ENCODE measurements at regions not wholly inside any gene's neighbourhood (a gene's known extent, or its start where the extent isn't known, plus 50 kb on each side); places are given as distances from the start of the nearest gene placed in this dataset.

DNA sequence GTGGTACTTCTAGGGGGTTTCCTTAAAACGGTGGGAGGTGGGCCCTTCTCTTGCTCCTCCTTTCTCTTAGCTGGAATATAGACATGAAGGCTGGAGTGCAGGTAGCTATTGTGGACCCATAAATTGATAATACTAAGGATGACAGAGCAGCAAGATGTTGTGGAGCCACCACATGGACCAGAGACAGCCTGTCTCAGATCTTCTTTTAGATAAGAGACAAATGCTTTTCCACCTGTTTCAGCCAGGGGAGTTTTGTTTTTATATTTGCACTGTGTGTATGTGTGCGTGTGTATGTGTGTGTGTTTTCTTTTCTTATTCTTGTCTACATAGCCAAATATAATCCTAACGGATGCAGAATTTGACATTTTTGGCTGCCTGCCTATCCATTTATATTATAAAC is 62.9 kb upstream of the HIF1A start:
- no peak for TF ChIP-seq ZNF394 (tag by site-specific recombination; IDR thresholded peaks at IDR 0.05; ENCODE audit: borderline replicate concordance)
- TF ChIP-seq YY1 (tag by site-specific recombination; IDR thresholded peaks at IDR 0.05): no peak
- TF ChIP-seq ZFP69B (tag by site-specific recombination; IDR thresholded peaks at IDR 0.05): no peak
- no peak for TF ChIP-seq ZBTB8A (tag by site-specific recombination; IDR thresholded peaks at IDR 0.05)
- no peak for TF ChIP-seq ZNF701 (tag by site-specific recombination; IDR thresholded peaks at IDR 0.05)
- no peak for TF ChIP-seq ZIC2 (tag by site-specific recombination; IDR thresholded peaks at IDR 0.05)
- peaks cover 13% of the 10 kb centered on the region for H3K4me1 ChIP-seq (ENCODE audit: control insufficient read depth, insufficient read depth, low read length)
- POLR2A ChIA-PET: no interaction called here
- no peaks in the 10 kb centered on the region for H3K9me3 ChIP-seq (ENCODE audit: control insufficient read depth, insufficient read depth, low read depth, low read length)
- CTCF ChIA-PET: no interaction called here
- no peaks in the 10 kb centered on the region for H3K36me3 ChIP-seq (ENCODE audit: control insufficient read depth in 2 of 2, insufficient read depth in 1 of 2, low read length in 2 of 2)
- no peak overlapping the region for H3K4me3 ChIP-seq (ENCODE audit: low read depth, low read length)
- H3K27ac ChIP-seq (ENCODE audit: extremely low read depth, low read depth, low read length): no peak overlapping the region

DNA sequence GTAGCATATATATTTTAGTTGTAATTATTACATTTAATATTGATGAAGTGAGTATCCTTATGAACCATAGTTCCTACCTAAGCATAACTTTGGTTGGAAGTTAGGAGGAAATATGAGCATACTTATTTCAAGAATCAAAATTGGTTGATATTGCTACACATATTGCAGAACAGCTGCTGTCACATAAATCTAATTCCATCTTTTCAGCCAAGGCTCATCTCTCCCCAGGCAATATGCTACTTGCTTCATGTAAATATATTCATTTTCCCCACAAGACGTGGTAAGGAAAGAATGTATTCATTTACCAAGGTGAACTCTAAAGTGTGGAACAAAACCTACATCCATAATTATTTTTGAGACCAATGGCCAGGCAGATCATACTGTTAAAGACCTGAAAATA is 62.5 kb upstream of the HIF1A start:
- H3K36me3 ChIP-seq (ENCODE audit: control insufficient read depth in 2 of 2, insufficient read depth in 1 of 2, low read length in 2 of 2): no peaks in the 10 kb centered on the region
- no peaks in the 10 kb centered on the region for H3K9me3 ChIP-seq (ENCODE audit: control insufficient read depth, insufficient read depth, low read depth, low read length)
- no peak overlapping the region for H3K4me3 ChIP-seq (ENCODE audit: low read depth, low read length)
- POLR2A ChIA-PET: no interaction called here
- peaks cover 13% of the 10 kb centered on the region for H3K4me1 ChIP-seq (ENCODE audit: control insufficient read depth, insufficient read depth, low read length)
- no peak overlapping the region for H3K27ac ChIP-seq (ENCODE audit: extremely low read depth, low read depth, low read length)
- CTCF ChIA-PET: no interaction called here
- TF ChIP-seq ZSCAN30 (tag by site-specific recombination; IDR thresholded peaks at IDR 0.05) (no peak), OSR2 (tag by site-specific recombination; IDR thresholded peaks at IDR 0.05) (no peak), ZNF624 (tag by site-specific recombination; IDR thresholded peaks at IDR 0.05) (no peak), ZNF324 (tag by site-specific recombination; IDR thresholded peaks at IDR 0.05) (no peak), ZNF335 (tag by site-specific recombination; conservative IDR thresholded peaks at IDR 0.05) (no peak), ZNF184 (tag by site-specific recombination; IDR thresholded peaks at IDR 0.05) (no peak), ZNF138 (tag by site-specific recombination; IDR thresholded peaks at IDR 0.05; ENCODE audit: borderline replicate concordance) (no peak), ZNF157 (tag by site-specific recombination; IDR thresholded peaks at IDR 0.05) (no peak), ZNF214 (tag by site-specific recombination; IDR thresholded peaks at IDR 0.05; ENCODE audit: borderline replicate concordance) (no peak), ZNF514 (tag by site-specific recombination; IDR thresholded peaks at IDR 0.05) (no peak), BCL11B (tag by site-specific recombination; IDR thresholded peaks at IDR 0.05; ENCODE audit: low read depth) (no peak), GLIS2 (tag by site-specific recombination; IDR thresholded peaks at IDR 0.05) (no peak), ZNF837 (tag by site-specific recombination; IDR thresholded peaks at IDR 0.05) (no peak)
- TF ChIP-seq, protein P1, sequence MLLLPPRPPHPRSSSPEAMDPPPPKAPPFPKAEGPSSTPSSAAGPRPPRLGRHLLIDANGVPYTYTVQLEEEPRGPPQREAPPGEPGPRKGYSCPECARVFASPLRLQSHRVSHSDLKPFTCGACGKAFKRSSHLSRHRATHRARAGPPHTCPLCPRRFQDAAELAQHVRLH (tag by site-specific recombination; IDR thresholded peaks at IDR 0.05): no peak
- TF ChIP-seq, protein P2, sequence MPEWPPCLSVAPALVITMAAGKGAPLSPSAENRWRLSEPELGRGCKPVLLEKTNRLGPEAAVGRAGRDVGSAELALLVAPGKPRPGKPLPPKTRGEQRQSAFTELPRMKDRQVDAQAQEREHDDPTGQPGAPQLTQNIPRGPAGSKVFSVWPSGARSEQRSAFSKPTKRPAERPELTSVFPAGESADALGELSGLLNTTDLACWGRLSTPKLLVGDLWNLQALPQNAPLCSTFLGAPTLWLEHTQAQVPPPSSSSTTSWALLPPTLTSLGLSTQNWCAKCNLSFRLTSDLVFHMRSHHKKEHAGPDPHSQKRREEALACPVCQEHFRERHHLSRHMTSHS (tag by site-specific recombination; IDR thresholded peaks at IDR 0.05): no peak
- TF ChIP-seq, protein P3, sequence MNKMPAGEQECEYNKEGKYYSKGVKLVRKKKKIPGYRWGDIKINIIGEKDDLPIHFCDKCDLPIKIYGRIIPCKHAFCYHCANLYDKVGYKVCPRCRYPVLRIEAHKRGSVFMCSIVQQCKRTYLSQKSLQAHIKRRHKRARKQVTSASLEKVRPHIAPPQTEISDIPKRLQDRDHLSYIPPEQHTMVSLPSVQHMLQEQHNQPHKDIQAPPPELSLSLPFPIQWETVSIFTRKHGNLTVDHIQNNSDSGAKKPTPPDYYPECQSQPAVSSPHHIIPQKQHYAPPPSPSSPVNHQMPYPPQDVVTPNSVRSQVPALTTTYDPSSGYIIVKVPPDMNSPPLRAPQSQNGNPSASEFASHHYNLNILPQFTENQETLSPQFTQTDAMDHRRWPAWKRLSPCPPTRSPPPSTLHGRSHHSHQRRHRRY (tag by site-specific recombination; IDR thresholded peaks at IDR 0.05): no peak
- TF ChIP-seq, protein P4, sequence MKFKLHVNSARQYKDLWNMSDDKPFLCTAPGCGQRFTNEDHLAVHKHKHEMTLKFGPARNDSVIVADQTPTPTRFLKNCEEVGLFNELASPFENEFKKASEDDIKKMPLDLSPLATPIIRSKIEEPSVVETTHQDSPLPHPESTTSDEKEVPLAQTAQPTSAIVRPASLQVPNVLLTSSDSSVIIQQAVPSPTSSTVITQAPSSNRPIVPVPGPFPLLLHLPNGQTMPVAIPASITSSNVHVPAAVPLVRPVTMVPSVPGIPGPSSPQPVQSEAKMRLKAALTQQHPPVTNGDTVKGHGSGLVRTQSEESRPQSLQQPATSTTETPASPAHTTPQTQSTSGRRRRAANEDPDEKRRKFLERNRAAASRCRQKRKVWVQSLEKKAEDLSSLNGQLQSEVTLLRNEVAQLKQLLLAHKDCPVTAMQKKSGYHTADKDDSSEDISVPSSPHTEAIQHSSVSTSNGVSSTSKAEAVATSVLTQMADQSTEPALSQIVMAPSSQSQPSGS (tag by site-specific recombination; IDR thresholded peaks at IDR 0.05; ENCODE audit: low read depth): no peak
- TF ChIP-seq, protein P5, sequence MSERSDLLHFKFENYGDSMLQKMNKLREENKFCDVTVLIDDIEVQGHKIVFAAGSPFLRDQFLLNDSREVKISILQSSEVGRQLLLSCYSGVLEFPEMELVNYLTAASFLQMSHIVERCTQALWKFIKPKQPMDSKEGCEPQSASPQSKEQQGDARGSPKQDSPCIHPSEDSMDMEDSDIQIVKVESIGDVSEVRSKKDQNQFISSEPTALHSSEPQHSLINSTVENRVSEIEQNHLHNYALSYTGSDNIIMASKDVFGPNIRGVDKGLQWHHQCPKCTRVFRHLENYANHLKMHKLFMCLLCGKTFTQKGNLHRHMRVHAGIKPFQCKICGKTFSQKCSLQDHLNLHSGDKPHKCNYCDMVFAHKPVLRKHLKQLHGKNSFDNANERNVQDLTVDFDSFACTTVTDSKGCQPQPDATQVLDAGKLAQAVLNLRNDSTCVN (tag by site-specific recombination; optimal IDR thresholded peaks at IDR 0.05): no peak

Measured in HEK293 (cell line).